ENCODE measurements at regions not wholly inside any gene's neighbourhood (a gene's known extent, or its start where the extent isn't known, plus 50 kb on each side); places are given as distances from the start of the nearest gene placed in this dataset.
"Not testable (repeated sequence)": the region's sequence is repeated elsewhere in the genome, so short reads cannot be mapped to it uniquely, and the experiment has no call there.

GRCh38 chr18:56312551-56313335 is 325.6 kb downstream of the TXNL1 start:
- no peak for DNase-seq

DNA sequence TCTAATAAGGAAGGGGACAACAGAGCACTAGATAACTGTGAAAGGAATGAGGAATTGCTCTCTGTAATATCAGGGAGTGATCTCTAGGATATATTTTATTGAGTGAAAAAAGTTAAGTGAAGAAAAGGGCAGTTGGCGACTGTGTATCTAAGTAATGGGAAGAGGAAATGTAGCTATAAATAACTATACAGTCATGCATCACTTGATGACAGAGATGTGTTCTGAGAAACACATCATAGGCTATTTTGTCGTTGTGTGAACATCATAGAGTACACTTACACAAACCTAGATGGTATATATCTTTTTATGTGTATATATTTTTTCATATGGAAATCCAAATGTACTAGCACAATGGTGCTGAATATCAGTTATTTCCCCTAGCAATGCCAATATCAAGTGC is 329.3 kb downstream of the TXNL1 start:
- DNase-seq = no peak

- DNase-seq = no peak
These were observed 330.8 kb downstream of the TXNL1 start for GRCh38 chr18:56307354-56308170.

DNA sequence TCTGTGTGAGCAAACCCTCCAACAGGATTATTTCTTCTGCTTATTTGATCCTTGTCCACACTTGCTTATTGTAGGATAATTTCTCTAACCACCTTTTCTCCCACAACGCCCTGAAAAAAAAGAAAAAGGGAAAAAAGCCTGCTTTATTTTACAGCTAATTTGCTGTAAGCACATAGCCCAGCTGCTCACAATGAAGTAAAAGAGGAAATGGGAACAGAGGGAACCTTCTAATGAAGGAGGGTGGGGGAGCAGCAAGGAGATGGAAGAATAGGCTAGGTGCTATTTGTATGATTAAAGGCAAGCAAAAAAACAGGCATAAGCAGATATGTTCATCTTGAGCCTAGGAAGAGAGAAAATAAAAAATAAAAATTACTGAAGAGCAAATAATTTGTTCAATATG is 331.6 kb downstream of the TXNL1 start:
- no peak for DNase-seq

GRCh38 chr18:56305583-56305982 is 332.8 kb downstream of the TXNL1 start:
- DNase-seq = no peak

DNA sequence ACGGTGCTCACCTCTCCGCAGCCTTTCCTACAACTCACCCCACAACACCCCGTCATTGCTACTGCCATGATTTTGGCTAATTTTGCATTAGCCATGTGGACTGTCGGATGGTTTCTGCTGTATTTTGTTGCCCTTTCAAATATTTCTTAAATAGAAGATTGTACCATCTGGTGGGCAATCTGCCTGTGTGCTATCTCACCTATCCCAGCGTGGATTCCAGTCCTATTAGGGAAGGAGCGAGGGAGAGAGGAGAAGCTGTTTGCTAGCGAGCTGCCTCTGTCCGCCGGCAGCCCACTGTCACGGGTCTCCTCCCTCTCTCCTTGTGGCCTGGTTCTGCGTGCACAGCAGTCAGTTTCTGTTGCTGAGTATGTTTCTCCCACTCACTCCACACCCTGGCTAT is 336.2 kb downstream of the TXNL1 start:
- no peak for DNase-seq

DNA sequence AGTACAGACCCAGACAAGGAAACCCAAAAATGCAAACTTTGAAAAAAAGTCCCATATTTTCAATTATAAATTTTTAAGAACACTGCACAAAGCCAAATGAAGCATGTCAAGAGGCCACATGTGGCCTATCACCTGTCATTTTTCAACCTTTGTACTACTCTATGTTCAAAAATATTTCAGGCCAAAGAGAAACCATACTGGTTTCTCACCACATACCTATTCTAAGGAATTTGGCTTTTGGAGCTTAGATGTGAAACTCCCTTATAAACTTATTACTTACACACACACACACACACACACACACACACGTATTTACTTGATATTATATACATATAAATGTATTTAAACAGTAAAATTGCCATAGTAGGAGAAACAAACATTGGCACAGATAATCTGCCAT is 338.7 kb downstream of the TXNL1 start:
- no peak for DNase-seq

- no peak for DNase-seq
These were observed 339.5 kb downstream of the TXNL1 start for GRCh38 chr18:56298935-56299334.

DNA sequence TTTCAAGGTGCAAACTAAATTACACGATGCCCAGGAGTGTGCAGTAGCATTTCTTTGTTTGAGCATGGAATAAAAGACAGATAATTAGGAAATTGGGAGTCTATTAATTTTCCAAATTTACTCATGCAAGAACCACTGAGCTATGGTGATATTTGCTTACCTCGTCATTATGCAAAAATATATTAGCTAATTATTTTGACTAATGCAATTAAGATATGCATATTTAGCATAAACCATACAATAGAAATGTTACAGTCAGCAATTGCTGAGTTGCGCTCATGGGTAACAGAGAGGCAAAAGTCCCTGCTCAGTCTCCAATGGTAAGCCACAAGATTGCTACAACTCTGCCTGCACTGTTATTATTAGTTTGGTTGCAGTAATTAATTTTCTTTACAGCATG is 342.0 kb downstream of the TXNL1 start:
- DNase-seq = no peak

GRCh38 chr18:56294484-56295183 is 343.8 kb downstream of the TXNL1 start:
- DNase-seq = no peak

DNA sequence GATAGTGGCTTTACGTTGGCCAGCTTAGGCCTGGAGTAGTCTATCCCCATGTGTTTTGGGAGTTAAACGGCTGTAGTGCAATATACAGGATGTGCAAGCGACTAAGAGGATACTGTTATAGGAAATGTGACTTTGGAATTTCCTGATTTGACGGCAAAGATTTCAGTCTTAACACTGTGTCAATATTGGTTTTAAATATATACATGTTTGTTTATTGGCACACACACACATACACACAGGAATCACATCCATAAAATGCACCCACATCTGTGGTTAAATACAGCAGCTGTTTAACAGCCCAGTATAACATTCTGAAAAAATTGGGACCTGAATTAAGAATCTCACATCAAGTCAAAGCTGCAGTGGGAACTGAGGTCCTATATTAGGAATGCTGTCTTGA is 347.1 kb downstream of the TXNL1 start:
- no peak for DNase-seq

DNA sequence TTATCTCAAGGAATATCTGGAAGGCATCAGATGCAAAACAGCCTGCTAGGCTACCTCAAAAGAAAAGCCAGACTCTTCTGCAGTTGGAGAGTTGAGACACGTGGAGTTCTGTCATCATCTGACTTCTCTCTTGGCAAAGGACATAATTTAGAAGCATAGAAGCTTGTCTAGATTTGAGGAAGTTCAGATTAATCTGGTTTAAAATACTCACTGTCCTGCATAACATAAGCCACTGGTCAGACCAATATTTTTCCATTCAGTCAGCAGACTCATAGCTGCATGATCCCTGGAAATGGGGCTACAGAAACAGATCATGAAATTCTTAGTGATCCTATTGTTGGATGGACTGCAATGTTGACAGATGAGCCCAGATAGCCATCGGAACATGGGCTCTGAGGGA is 349.0 kb downstream of the TXNL1 start:
- no peak for DNase-seq

DNA sequence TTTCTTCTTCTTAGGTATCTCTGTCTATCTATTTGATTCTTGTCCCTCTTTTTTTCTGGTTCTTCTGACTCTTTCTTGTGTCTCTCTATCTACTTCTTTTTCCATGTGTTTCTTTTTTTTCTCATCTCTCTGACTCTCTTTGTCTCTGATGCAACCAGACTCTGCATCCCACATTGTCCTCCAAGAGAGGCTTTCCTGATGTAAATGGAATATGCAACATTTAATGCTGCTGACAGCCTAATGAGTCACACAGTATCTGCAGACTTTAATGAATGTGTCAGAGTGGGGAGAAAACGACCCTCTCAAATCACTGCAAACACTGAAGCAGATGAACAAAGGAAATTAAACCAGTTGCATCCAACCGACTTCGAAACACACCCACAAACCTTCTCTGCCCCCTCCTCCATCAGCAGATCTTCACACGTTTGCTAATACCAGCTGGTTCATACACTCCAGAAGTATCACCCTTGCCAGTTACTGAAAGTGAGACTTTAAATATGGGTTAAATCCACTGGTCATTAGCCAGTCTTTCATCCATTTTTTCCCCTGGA is 351.5 kb downstream of the TXNL1 start:
- DNase-seq = no peak

- no peak for DNase-seq
These were observed 352.9 kb downstream of the TXNL1 start for GRCh38 chr18:56285387-56286065.

DNA sequence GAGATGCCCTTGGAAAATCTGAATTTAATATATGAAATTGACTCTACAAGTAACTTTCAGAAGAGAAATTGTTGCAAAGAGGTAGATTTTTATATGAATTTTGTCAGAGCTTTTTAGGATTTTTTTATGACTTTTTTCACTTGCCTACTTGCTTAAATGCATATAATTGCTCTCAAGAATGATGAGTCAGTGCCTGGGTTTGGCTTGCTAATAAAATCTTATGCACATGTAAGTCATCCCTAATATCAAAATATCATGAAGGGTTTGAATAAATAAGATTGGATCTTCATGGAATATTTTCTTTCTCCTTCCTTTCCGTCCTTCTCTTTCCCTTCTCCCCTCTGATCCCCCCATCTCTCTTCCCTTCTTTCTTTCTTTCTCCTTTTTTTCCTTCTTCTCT is 354.1 kb downstream of the TXNL1 start:
- no peak for DNase-seq

GRCh38 chr18:56283316-56283715 is 355.1 kb downstream of the TXNL1 start:
- no peak for DNase-seq

DNA sequence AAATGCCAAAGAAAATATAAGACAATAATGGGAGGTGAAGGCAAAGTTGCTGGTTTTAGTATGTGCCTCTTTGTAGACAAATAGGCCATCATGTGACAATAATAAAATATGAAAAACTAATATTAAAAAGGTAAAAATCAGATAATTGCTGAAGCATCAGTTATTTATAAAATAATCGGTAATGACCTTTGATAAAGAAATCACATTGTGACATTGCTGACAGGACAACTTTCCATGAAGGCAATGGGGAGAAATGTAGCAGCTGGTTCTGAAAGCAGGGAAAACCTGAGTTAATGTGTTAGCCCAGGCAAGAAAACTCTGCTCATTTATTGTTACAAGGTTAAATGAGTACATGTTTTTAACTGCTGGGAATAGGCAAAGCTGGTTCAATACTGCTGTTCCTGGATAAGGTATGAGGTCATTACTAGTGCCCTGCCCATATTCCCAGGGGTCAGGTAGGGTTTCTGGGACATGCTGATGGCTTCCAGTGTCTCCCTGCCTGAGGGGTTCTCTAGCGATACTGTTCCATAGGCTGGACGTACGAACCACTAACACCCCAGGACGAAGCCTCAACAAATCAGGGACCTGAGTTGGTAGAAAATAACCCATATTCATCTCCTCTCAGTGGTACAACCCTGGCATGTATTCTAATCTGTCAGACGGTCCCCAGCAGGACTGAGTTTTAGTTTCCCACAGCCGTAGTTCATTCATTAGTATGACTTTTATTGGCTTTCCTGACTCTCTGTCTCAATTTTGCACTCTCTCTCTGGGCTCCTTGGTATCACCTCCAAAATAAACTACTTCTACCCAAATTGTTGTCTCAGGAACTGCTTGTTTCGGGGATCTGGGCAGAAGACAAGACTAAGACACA is 355.9 kb downstream of the TXNL1 start:
- no peak for DNase-seq

DNA sequence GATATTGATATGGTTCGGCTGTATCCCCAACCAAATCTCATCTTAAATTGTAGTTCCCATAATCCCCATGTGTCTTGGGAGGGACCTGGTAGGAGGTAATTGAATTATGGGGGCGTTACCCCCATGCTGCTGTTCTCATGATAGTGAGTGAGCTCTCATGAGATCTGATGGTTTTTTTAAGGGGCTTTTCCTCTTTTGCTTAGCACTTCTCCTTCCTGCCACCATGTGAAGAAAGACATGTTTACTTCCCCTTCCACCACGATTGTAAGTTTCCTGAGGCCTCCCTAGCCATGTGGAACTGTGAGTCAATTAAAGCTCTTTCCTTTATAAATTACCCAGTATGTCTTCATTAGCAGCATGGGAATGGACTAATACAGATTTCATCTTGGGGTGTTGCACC is 358.6 kb downstream of the TXNL1 start:
- not testable (repeated sequence) for DNase-seq

GRCh38 chr18:56278421-56279003 is 359.9 kb downstream of the TXNL1 start:
- DNase-seq = no peak

- no peak for DNase-seq
These were observed 361.9 kb downstream of the TXNL1 start for GRCh38 chr18:56276466-56276865.

- DNase-seq = no peak
These were observed 364.7 kb downstream of the TXNL1 start for GRCh38 chr18:56273541-56274219.

All from NCI-H1417 (cell line).